Calu3 (cell line): ENCODE measurements at regions not wholly inside any gene's neighbourhood (a gene's known extent, or its start where the extent isn't known, plus 50 kb on each side); places are given as distances from the start of the nearest gene placed in this dataset.

Experiments
- BruUV-seq: library from RNA; stranded (reverse); fragments of 400-500 nt; replicated peaks from 2 replicates; lab custom pipeline; 2021; lab: Mats Ljungman, UMichigan
- CTCF ChIA-PET: fragments of 300-600 bp; sonication (Branson Sonifier 250); formaldehyde crosslinking; loops from one replicate; lab custom pipeline; 2022; ENCODE audit warnings: antibody characterized with exemption; lab: Charles Lee
- DNase-seq: peaks from one replicate; pipeline ENCODE4 v3.0.0; 2022
- H3K27ac Mint-ChIP-seq: one replicate; pipeline ENCODE4 v1.8.0; 2022; ENCODE audit warnings: mixed read lengths; ENCODE audit not compliant: unreplicated experiment
- H3K27me3 Mint-ChIP-seq: one replicate; pipeline ENCODE4 v1.8.0; 2022; ENCODE audit warnings: mixed read lengths; ENCODE audit not compliant: unreplicated experiment
- H3K36me3 Mint-ChIP-seq: one replicate; pipeline ENCODE4 v1.8.0; 2022; ENCODE audit warnings: mild to moderate bottlenecking, moderate library complexity, mixed read lengths; ENCODE audit not compliant: insufficient read depth, unreplicated experiment
- H3K4me1 Mint-ChIP-seq: one replicate; pipeline ENCODE4 v1.8.0; 2022; ENCODE audit warnings: mild to moderate bottlenecking, low read depth, mixed read lengths; ENCODE audit not compliant: unreplicated experiment
- H3K4me3 Mint-ChIP-seq: one replicate; pipeline ENCODE4 v1.8.0; 2022; ENCODE audit warnings: mild to moderate bottlenecking, low read depth, moderate library complexity, mixed read lengths; ENCODE audit not compliant: unreplicated experiment
- H3K9me3 Mint-ChIP-seq: one replicate; pipeline ENCODE4 v1.8.0; 2022; ENCODE audit warnings: low read depth, mixed read lengths; ENCODE audit not compliant: unreplicated experiment
- CTCF ChIP-seq: fragments of 200-600 bp; IDR thresholded peaks from one replicate; pipeline ENCODE4 v1.8.0; 2022; ENCODE audit warnings: antibody characterized with exemption; ENCODE audit not compliant: unreplicated experiment
- intact Hi-C: fragments of 100-400 bp; cut with micrococcal nuclease; formaldehyde crosslinking; loops from one replicate; pipeline ENCODE4 v1.10.0; 2022; ENCODE audit not compliant: unreplicated experiment

DNA sequence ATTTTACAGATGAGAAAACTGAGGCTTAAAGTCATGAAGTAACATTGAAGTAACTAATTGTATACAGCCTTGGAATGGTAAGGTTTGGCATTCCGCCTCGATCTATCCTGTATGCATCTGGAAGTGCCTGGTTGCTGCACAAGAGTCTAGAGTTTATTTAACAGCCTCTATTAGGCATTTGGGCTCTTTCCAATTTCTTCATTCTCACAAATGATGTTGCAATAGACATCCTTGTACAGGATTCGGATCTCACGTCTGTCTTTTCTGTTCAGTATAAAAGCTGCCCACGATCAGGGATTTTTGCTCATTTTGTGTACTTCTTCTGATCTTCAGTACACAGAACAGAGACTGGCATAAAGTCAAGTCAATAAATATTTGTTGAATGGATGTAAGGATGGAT, 100.5 kb downstream of the AIPL1 start:
- no peak for DNase-seq
- Mint-ChIP-seq H3K4me1 (no peaks in the 10 kb centered on the region), H3K27ac (no peak overlapping the region), H3K36me3 (no peaks in the 10 kb centered on the region), H3K4me3 (no peak overlapping the region), H3K27me3 (peaks cover 80% of the 10 kb centered on the region), H3K9me3 (no peaks in the 10 kb centered on the region)
- CTCF ChIA-PET = no interaction called here
- intact Hi-C loops = no loop called here
- no peak for TF ChIP-seq CTCF
- BruUV-seq = no TSS peak

DNA sequence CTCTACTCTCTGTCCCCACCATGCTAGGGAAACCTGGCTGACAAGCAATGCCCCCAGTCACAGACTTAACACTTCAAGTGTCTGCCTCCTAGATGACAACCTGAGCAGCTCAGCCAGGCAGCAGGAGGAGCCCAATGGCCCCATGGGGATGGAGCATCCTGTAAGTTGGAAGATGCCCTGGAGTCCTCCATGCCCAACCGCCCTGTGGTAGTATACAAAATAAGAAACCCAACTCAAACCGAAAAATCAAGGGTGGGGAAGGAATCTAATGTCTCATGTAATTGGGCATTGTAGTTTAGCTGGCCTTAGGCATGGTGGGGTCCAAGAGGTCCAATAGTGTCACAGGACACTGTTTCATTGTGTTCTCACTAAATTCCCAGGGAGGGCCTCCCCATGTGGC, 104.0 kb downstream of the AIPL1 start:
- no TSS peak for BruUV-seq
- no peak for TF ChIP-seq CTCF
- Mint-ChIP-seq H3K27ac (no peak overlapping the region), H3K36me3 (no peaks in the 10 kb centered on the region), H3K9me3 (no peaks in the 10 kb centered on the region), H3K4me1 (no peaks in the 10 kb centered on the region), H3K27me3 (peaks cover 81% of the 10 kb centered on the region), H3K4me3 (no peak overlapping the region)
- no peak for DNase-seq
- CTCF ChIA-PET = no interaction called here
- intact Hi-C loops = no loop called here

DNA sequence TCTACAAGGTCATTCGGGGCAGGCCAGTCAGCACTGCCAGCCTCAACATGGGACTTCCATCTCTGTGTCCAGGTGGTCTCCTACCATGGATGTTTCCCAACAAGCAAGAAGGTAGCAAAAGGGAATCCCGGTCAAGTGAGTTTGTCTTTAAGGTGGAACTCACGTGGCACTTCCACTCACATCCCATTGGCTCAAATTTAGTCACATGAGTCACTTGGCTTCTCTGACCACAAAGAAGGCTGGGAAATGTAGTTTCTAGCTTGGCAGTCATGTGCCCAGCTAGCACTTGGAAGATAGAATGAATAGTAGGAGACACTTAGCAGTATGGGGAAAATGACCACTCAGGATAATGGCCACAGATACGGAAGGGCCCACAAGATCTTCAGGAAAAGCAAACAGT, 106.6 kb downstream of the AIPL1 start:
- no peak overlapping the region for H3K27ac Mint-ChIP-seq
- TF ChIP-seq CTCF = no peak
- no peaks in the 10 kb centered on the region for H3K36me3 Mint-ChIP-seq
- BruUV-seq = no TSS peak
- H3K4me3 Mint-ChIP-seq = no peak overlapping the region
- H3K9me3 Mint-ChIP-seq = no peaks in the 10 kb centered on the region
- CTCF ChIA-PET = no interaction called here
- no peak for DNase-seq
- H3K4me1 Mint-ChIP-seq = no peaks in the 10 kb centered on the region
- intact Hi-C loops = no loop called here
- H3K27me3 Mint-ChIP-seq = peaks cover 88% of the 10 kb centered on the region

- no peaks in the 10 kb centered on the region for H3K36me3 Mint-ChIP-seq
These were observed 107.9 kb downstream of the AIPL1 start for GRCh38 chr17:6327007-6327406.

More at GRCh38 chr17:6327007-6327406, 107.9 kb downstream of the AIPL1 start:
- no peak for DNase-seq
- Mint-ChIP-seq H3K9me3 (no peaks in the 10 kb centered on the region), H3K4me1 (no peaks in the 10 kb centered on the region), H3K4me3 (no peak overlapping the region), H3K27me3 (peaks cover 96% of the 10 kb centered on the region), H3K27ac (no peak overlapping the region)
- CTCF ChIA-PET = no interaction called here
- intact Hi-C loops = no loop called here
- TF ChIP-seq CTCF = no peak
- BruUV-seq = no TSS peak
